Endothelial cell (in vitro differentiated cells): ENCODE measurements at regions not wholly inside any gene's neighbourhood (a gene's known extent, or its start where the extent isn't known, plus 50 kb on each side); places are given as distances from the start of the nearest gene placed in this dataset.
A peak's percentile ranks its signal among the peaks of the same experiment; 100 is the strongest.

Experiments used
- DNase-seq: peaks from one replicate; pipeline ENCODE4 v3.0.0; 2021; ENCODE audit warnings: low spot score
- H3K27ac Mint-ChIP-seq: one replicate; pipeline ENCODE4 v1.8.0; 2021; ENCODE audit warnings: mixed read lengths, inconsistent platforms; ENCODE audit not compliant: unreplicated experiment
- H3K27me3 Mint-ChIP-seq: one replicate; pipeline ENCODE4 v1.8.0; 2021; ENCODE audit warnings: mild to moderate bottlenecking, moderate library complexity, mixed read lengths, inconsistent platforms; ENCODE audit not compliant: unreplicated experiment
- H3K36me3 Mint-ChIP-seq: one replicate; pipeline ENCODE4 v1.8.0; 2021; ENCODE audit warnings: mild to moderate bottlenecking, low read depth, mixed read lengths, inconsistent platforms; ENCODE audit not compliant: unreplicated experiment
- H3K4me1 Mint-ChIP-seq: one replicate; pipeline ENCODE4 v1.8.0; 2021; ENCODE audit warnings: mild to moderate bottlenecking, mixed read lengths, inconsistent platforms; ENCODE audit not compliant: unreplicated experiment
- H3K4me3 Mint-ChIP-seq: one replicate; pipeline ENCODE4 v1.8.0; 2021; ENCODE audit warnings: mild to moderate bottlenecking, mixed read lengths, inconsistent platforms; ENCODE audit not compliant: unreplicated experiment
- H3K9me3 Mint-ChIP-seq: one replicate; pipeline ENCODE4 v1.8.0; 2021; ENCODE audit warnings: mixed read lengths, inconsistent platforms; ENCODE audit not compliant: unreplicated experiment
- CTCF ChIP-seq: fragments of 200-600 bp; sonication (generic); IDR thresholded peaks from one replicate; pipeline ENCODE4 v1.5.0; 2021; ENCODE audit warnings: antibody characterized with exemption; ENCODE audit not compliant: unreplicated experiment

GRCh38 chr19:56993851-56994250 lies 125.9 kb upstream of the USP29 start:
- H3K9me3 Mint-ChIP-seq = peaks cover 49% of the 10 kb centered on the region
- no peaks in the 10 kb centered on the region for H3K4me1 Mint-ChIP-seq
- no peak overlapping the region for H3K27ac Mint-ChIP-seq
- H3K36me3 Mint-ChIP-seq = peaks cover 19% of the 10 kb centered on the region
- H3K4me3 Mint-ChIP-seq = peak overlapping the region; percentile 52
- peaks cover 7% of the 10 kb centered on the region for H3K27me3 Mint-ChIP-seq
- no peak for DNase-seq
- no peak for TF ChIP-seq CTCF

- H3K27ac Mint-ChIP-seq = no peak overlapping the region
- no peak for TF ChIP-seq CTCF
- H3K9me3 Mint-ChIP-seq = peaks cover 45% of the 10 kb centered on the region
- H3K27me3 Mint-ChIP-seq = peaks cover 7% of the 10 kb centered on the region
- no peaks in the 10 kb centered on the region for H3K4me1 Mint-ChIP-seq
- peaks cover 19% of the 10 kb centered on the region for H3K36me3 Mint-ChIP-seq
- no peak overlapping the region for H3K4me3 Mint-ChIP-seq
- no peak for DNase-seq
Observed at GRCh38 chr19:56994251-56995017, 125.4 kb upstream of the USP29 start.

- DNase-seq = no peak
- Mint-ChIP-seq H3K4me3 (no peak overlapping the region), H3K36me3 (peaks cover 19% of the 10 kb centered on the region), H3K27ac (no peak overlapping the region), H3K9me3 (peaks cover 38% of the 10 kb centered on the region), H3K4me1 (no peaks in the 10 kb centered on the region), H3K27me3 (peaks cover 7% of the 10 kb centered on the region)
- TF ChIP-seq CTCF = no peak
Observed at GRCh38 chr19:56995303-56995702, 124.5 kb upstream of the USP29 start.

GRCh38 chr19:57002195-57002601 lies 117.6 kb upstream of the USP29 start:
- H3K4me3 Mint-ChIP-seq = no peak overlapping the region
- no peak for TF ChIP-seq CTCF
- no peaks in the 10 kb centered on the region for H3K4me1 Mint-ChIP-seq
- H3K27me3 Mint-ChIP-seq = no peaks in the 10 kb centered on the region
- H3K27ac Mint-ChIP-seq = no peak overlapping the region
- H3K36me3 Mint-ChIP-seq = peaks cover 13% of the 10 kb centered on the region
- peaks cover 29% of the 10 kb centered on the region for H3K9me3 Mint-ChIP-seq
- no peak for DNase-seq

- H3K36me3 Mint-ChIP-seq = peaks cover 18% of the 10 kb centered on the region
- H3K4me3 Mint-ChIP-seq = no peak overlapping the region
- no peaks in the 10 kb centered on the region for H3K27me3 Mint-ChIP-seq
- no peak overlapping the region for H3K27ac Mint-ChIP-seq
- no peak for TF ChIP-seq CTCF
- H3K4me1 Mint-ChIP-seq = no peaks in the 10 kb centered on the region
- H3K9me3 Mint-ChIP-seq = peaks cover 34% of the 10 kb centered on the region
- DNase-seq = no peak
Observed at GRCh38 chr19:57002710-57003109, 117.1 kb upstream of the USP29 start.
